ENCODE measurements at regions not wholly inside any gene's neighbourhood (a gene's known extent, or its start where the extent isn't known, plus 50 kb on each side); places are given as distances from the start of the nearest gene placed in this dataset.

DNA sequence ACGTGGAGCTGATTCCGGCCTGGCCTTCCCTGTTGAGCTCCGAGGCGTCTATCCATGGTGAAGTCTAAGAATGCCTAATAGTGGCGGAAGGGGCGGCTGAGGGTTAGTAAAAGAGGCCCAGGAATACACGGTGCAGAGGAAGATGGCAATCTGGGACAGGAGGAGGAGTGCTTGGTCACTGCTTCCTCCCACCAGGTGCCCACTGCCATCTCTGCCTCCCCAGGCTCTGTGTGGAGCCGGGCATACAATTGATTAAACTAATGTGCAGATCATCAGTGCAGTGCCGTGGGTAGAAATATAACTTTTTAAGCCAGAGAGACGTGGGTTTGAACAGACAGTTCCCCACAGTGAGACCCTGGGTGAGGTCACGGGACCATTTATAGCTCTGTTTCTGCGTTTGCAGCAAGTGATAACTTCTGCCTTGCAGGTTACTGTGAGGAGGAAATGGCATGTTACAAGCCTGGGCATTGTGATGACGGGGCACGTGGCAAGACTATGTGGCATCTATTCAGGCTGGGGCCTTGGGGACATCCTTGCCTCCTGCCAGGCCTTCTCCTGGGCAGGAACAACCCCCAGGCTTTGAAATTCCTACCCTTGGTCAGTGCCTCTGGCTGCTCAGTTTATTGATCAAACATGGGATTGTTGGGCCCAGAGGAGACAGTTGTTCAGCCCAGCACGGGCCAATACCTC lies 204.9 kb downstream of the ASB1 start:
- TF ChIP-seq, protein P1, sequence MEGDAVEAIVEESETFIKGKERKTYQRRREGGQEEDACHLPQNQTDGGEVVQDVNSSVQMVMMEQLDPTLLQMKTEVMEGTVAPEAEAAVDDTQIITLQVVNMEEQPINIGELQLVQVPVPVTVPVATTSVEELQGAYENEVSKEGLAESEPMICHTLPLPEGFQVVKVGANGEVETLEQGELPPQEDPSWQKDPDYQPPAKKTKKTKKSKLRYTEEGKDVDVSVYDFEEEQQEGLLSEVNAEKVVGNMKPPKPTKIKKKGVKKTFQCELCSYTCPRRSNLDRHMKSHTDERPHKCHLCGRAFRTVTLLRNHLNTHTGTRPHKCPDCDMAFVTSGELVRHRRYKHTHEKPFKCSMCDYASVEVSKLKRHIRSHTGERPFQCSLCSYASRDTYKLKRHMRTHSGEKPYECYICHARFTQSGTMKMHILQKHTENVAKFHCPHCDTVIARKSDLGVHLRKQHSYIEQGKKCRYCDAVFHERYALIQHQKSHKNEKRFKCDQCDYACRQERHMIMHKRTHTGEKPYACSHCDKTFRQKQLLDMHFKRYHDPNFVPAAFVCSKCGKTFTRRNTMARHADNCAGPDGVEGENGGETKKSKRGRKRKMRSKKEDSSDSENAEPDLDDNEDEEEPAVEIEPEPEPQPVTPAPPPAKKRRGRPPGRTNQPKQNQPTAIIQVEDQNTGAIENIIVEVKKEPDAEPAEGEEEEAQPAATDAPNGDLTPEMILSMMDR (conservative IDR thresholded peaks at IDR 0.05; ENCODE audit: low read length), result no peak
- TF ChIP-seq EZH2phosphoT487 (IDR thresholded peaks at IDR 0.05; ENCODE audit: borderline replicate concordance, low read depth, low read length), result no peak

Measured in OCI-LY7 (cell line).